Prostate gland (tissue), 2 donors: ENCODE measurements at regions not wholly inside any gene's neighbourhood (a gene's known extent, or its start where the extent isn't known, plus 50 kb on each side); places are given as distances from the start of the nearest gene placed in this dataset.

ENCODE experiments used
- DNase-seq: peaks from one replicate; pipeline ENCODE4 v3.0.0-alpha.2; 2019; ENCODE audit warnings: low spot score
- H3K27ac ChIP-seq, 2 donors: fragments of 200-600 bp; sonication (generic); 2 replicates each; pipeline ENCODE4 v1.5.1; 2017 to 2019
- H3K27me3 ChIP-seq: fragments of 200-600 bp; sonication (generic); replicated peaks from 2 replicates; pipeline ENCODE4 v1.5.1; 2019; ENCODE audit not compliant: insufficient read depth
- H3K36me3 ChIP-seq, 2 donors: fragments of 200-600 bp; sonication (generic); 1 replicate in 1 of 2; 2 replicates in 1 of 2; pipeline versions ENCODE4 v1.5.1 to v1.8.1; 2017 to 2019
- H3K4me1 ChIP-seq: fragments of 200-600 bp; sonication (generic); replicated peaks from 2 replicates; pipeline ENCODE4 v1.5.1; 2019
- H3K4me3 ChIP-seq, 2 donors: fragments of 200-600 bp; sonication (generic); 2 replicates each; pipeline ENCODE4 v1.5.1; 2017 to 2019
- H3K9me3 ChIP-seq: fragments of 200-600 bp; sonication (generic); 2 replicates; pipeline ENCODE4 v1.5.1; 2017
- CTCF ChIP-seq, 4 experiments: fragments of 200-600 bp in 2 of 4; fragments of 450-650 bp in 2 of 4; sonication (generic) in 2 of 4; IDR thresholded peaks; 1 replicate in 3 of 4; 2 replicates in 1 of 4; pipeline ENCODE4 v1.5.1; 2016 to 2019; ENCODE audit warnings: antibody characterized with exemption in 4 of 4, mild to moderate bottlenecking in 2 of 4, moderate library complexity in 2 of 4
- POLR2A ChIP-seq: fragments of 450-650 bp; IDR thresholded peaks from one replicate; pipeline ENCODE4 v1.6.1; 2016; ENCODE audit warnings: antibody characterized with exemption, mild to moderate bottlenecking
- POLR2AphosphoS5 ChIP-seq: sonication (generic); formaldehyde crosslinking; IDR thresholded peaks from one replicate; pipeline ENCODE4 v1.6.1; 2017; ENCODE audit warnings: antibody characterized with exemption
- WGBS: methylation state at CpG from one replicate; pipeline ENCODE4 v1.1.5; 2018; 5-methylcytosine and 5-hydroxymethylcytosine counted together
- intact Hi-C: fragments of 100-400 bp; cut with DNase I; formaldehyde crosslinking; loops from one replicate; pipeline ENCODE4 v1.14.2; 2022

DNA sequence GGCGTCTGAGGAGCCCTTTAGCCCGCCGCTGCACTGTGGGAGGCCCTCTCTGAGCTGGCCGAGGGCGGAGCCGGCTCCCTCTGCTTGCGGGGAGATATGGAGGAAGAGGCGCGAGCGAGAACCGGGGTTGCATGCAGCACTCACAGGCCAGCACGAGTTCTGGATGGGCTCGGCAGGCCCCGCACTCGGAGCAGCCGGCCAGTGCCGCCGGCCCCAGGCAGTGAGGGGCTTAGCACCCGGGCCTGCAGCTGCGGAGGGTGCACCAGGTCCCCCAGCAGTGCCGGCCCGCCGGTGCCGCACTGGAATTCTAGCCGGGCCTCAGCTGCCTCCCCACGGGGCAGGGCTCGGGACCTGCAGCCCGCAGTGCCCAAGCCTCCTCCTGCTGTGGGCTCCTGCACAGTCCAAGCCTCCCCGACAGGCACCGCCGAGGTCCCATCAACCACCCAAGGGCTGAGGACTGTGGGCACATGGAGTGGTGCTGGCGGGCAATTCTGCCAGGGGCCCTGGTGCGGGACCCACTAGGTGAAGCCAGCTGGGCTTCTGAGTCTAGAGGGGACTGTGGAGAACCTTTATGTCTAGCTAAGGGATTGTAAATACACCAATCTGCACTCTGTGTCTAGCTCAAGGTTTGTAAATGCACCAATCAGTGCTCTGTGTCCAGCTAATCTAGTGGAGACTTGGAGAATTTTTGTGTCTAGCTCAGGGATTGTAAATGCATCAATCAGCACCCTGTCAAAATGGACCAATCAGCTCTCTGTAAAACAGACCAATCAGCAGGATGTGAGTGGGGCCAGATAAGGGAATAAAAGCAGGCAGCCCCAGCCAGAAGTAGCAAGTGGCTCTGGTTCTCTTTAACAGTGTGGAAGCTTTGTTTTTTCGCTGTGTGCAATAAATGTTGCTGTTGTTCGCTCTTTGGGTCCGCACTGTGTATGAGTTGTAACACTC lies 329.7 kb upstream of the JARID2 start:
- Histone ChIP-seq H3K4me3 (no peak overlapping the region), H3K4me1 (no peaks in the 10 kb centered on the region), H3K27ac (no peak overlapping the region), H3K36me3 (no peaks in the 10 kb centered on the region), H3K9me3 (no peaks in the 10 kb centered on the region), H3K27me3 (no peaks in the 10 kb centered on the region)
- no peak for DNase-seq
- TF ChIP-seq POLR2AphosphoS5 (no peak), CTCF (IDR thresholded peaks at IDR 0.05) (no peak)
- WGBS = 98% methylated on average over 33 of the region's 36 CpGs
- intact Hi-C loops = no loop called here

DNA sequence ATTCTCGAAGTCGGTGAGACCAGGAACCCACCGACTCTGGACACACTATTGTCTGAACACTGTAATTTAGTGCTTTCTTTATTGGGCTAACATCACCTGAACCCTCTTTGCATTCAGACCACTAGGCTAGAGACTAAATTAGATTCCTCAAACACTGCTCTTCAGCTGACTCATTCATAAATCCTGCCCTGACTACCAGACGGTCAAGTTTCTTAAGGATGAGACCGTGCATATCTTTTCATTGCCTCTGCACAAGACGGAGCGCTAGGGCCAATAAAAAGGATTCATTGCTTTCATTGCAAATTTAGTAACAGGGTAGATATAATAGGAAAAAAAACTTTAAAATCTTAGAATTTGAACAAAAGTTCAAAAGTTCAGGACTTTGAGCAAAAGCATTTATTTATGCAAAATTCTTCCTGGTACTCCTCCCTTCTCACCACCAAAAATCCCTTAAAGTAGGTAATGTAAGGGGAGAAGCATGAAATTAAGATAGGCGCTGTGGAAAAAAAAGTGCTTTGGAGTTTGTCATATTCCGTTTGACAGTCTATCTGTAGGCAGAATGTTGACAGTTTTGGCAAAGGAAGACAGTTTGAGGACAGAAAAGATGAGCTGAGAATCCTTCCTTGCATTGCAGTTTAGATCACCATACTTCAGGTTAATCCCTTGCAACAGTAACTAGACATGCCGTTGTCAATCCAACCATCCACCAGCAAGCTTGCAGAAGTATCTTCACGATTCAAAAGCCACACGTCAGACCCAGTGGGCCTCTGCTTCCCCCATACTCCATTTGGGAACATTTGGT lies 328.6 kb upstream of the JARID2 start:
- no peaks in the 10 kb centered on the region for H3K4me1 ChIP-seq
- no peak overlapping the region for H3K27ac ChIP-seq
- 58% methylated on average over 12 of the region's 12 CpGs for WGBS
- intact Hi-C loops = no loop called here
- H3K4me3 ChIP-seq = no peak overlapping the region
- H3K27me3 ChIP-seq = no peaks in the 10 kb centered on the region
- no peaks in the 10 kb centered on the region for H3K9me3 ChIP-seq
- no peak for DNase-seq
- no peaks in the 10 kb centered on the region for H3K36me3 ChIP-seq
- TF ChIP-seq CTCF (IDR thresholded peaks at IDR 0.05) = no peak
- TF ChIP-seq POLR2AphosphoS5 = no peak
- no peak for TF ChIP-seq POLR2A

GRCh38 chr6:14918200-14918907 lies 327.5 kb upstream of the JARID2 start:
- no peaks in the 10 kb centered on the region for H3K4me1 ChIP-seq
- intact Hi-C loops = no loop called here
- H3K36me3 ChIP-seq = no peaks in the 10 kb centered on the region
- no peaks in the 10 kb centered on the region for H3K9me3 ChIP-seq
- WGBS = 89% methylated on average over 16 of the region's 16 CpGs
- H3K27ac ChIP-seq = no peak overlapping the region
- H3K4me3 ChIP-seq = no peak overlapping the region
- no peak for DNase-seq
- TF ChIP-seq POLR2A (no peak), POLR2AphosphoS5 (no peak), CTCF (IDR thresholded peaks at IDR 0.05) (no peak)
- H3K27me3 ChIP-seq = no peaks in the 10 kb centered on the region

- DNase-seq = no peak
- no peaks in the 10 kb centered on the region for H3K4me1 ChIP-seq
Measured at GRCh38 chr6:14919038-14919670, 326.7 kb upstream of the JARID2 start.

More at GRCh38 chr6:14919038-14919670, 326.7 kb upstream of the JARID2 start:
- Histone ChIP-seq H3K9me3 (no peaks in the 10 kb centered on the region), H3K27me3 (no peaks in the 10 kb centered on the region), H3K4me3 (no peak overlapping the region), H3K27ac (no peak overlapping the region), H3K36me3 (no peaks in the 10 kb centered on the region)
- intact Hi-C loops = no loop called here
- 91% methylated on average over 9 of the region's 9 CpGs for WGBS
- TF ChIP-seq POLR2A = no peak
- no peak for TF ChIP-seq POLR2AphosphoS5
- TF ChIP-seq CTCF (IDR thresholded peaks at IDR 0.05) = no peak
